ENCODE measurements at regions not wholly inside any gene's neighbourhood (a gene's known extent, or its start where the extent isn't known, plus 50 kb on each side); places are given as distances from the start of the nearest gene placed in this dataset.

DNA sequence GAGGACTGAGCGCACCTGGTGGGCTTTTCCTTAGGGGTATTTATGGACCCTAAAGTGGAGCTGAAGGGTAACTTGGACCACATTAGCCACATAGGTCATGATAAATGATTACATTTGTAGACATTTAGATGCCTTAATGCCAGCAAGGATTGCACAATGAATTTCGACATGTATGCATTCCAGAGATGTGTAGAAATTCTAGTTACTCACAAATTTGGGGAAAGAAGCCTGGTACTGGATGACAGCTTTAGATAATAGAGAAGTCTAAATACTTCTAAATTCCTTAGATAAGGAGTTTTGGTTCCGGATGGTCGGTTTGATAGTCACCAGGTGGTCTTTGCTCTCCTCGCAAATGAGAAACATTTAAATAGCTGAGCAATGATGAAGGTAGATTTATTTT, 609.5 kb upstream of the PRKX start:
- TF ChIP-seq, protein P1, sequence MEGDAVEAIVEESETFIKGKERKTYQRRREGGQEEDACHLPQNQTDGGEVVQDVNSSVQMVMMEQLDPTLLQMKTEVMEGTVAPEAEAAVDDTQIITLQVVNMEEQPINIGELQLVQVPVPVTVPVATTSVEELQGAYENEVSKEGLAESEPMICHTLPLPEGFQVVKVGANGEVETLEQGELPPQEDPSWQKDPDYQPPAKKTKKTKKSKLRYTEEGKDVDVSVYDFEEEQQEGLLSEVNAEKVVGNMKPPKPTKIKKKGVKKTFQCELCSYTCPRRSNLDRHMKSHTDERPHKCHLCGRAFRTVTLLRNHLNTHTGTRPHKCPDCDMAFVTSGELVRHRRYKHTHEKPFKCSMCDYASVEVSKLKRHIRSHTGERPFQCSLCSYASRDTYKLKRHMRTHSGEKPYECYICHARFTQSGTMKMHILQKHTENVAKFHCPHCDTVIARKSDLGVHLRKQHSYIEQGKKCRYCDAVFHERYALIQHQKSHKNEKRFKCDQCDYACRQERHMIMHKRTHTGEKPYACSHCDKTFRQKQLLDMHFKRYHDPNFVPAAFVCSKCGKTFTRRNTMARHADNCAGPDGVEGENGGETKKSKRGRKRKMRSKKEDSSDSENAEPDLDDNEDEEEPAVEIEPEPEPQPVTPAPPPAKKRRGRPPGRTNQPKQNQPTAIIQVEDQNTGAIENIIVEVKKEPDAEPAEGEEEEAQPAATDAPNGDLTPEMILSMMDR (IDR thresholded peaks at IDR 0.05), result no peak
- TF ChIP-seq POLR2A (IDR thresholded peaks at IDR 0.05; ENCODE audit: low read depth), result no peak
